ENCODE measurements at regions not wholly inside any gene's neighbourhood (a gene's known extent, or its start where the extent isn't known, plus 50 kb on each side); places are given as distances from the start of the nearest gene placed in this dataset.

DNA sequence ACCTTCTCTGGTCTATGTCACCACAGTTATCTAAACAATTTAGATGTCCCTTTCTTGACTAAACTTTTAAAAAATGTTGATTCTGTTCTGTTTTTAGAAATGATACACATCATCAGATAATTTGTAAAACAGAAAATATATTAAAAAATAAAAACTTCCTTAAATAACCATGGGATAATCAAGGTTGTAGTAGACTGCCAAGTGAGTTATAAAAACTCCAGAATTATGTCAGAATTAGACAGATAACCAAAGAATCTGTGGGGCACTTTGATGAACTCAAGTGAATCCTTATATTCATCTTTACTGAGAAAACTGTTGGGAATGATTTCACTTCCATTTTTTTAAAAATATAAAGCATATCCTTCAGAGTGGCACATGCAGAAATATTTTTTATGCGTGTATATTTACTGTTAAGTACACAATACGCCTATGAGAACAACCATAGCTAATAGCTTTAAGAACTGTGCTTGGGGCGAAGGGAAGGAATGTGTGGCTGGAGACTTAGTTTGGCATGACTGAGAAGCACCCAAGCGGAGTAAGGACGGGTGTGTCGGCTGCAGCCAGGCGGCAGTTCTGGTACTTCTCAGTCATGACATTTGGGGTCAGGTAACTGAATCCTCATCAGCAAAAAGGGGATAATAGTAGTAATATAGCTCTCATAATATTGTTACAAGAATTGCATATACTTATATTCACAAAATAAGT is 604.7 kb upstream of the CITED2 start:
- no peak for FAIRE-seq
- no peaks in the 10 kb centered on the region for H3K27me3 ChIP-seq (ENCODE audit: control insufficient read depth, insufficient read depth, low read length)
- no peak for DNase-seq (ENCODE audit: low read depth)
- TF ChIP-seq, protein P1, sequence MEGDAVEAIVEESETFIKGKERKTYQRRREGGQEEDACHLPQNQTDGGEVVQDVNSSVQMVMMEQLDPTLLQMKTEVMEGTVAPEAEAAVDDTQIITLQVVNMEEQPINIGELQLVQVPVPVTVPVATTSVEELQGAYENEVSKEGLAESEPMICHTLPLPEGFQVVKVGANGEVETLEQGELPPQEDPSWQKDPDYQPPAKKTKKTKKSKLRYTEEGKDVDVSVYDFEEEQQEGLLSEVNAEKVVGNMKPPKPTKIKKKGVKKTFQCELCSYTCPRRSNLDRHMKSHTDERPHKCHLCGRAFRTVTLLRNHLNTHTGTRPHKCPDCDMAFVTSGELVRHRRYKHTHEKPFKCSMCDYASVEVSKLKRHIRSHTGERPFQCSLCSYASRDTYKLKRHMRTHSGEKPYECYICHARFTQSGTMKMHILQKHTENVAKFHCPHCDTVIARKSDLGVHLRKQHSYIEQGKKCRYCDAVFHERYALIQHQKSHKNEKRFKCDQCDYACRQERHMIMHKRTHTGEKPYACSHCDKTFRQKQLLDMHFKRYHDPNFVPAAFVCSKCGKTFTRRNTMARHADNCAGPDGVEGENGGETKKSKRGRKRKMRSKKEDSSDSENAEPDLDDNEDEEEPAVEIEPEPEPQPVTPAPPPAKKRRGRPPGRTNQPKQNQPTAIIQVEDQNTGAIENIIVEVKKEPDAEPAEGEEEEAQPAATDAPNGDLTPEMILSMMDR (IDR thresholded peaks at IDR 0.05; ENCODE audit: insufficient read depth, low read length, severe bottlenecking): no peak
- no peak overlapping the region for H3K4me3 ChIP-seq (ENCODE audit: low read depth, low read length)
- H3K36me3 ChIP-seq (ENCODE audit: control insufficient read depth, insufficient read depth, low read length): no peaks in the 10 kb centered on the region

DNA sequence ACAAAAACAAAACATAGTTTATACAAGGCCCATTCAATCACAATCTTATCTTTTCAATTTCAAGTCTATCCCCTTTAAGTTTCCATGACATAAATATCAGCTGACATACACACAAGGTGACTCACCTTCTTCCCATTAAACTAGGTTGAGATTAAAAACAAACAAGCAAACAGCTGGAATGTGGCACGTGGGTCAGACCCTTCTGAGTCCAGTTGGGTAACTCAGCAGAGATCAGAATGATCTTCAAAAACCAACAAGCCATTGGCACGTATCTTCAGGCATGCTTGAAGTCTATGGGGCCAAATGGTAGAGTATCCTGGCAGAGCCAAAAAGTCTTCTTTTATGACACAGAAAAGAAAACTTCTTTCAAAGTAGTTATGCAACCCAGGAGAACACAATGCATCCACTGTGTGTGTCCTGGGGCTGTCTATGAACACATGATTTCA is 603.5 kb upstream of the CITED2 start:
- FAIRE-seq (peak; percentile 7), DNase-seq (ENCODE audit: low read depth) (peak; percentile 73)
- Histone ChIP-seq H3K27me3 (ENCODE audit: control insufficient read depth, insufficient read depth, low read length) (no peaks in the 10 kb centered on the region), H3K4me3 (ENCODE audit: low read depth, low read length) (no peak overlapping the region), H3K36me3 (ENCODE audit: control insufficient read depth, insufficient read depth, low read length) (no peaks in the 10 kb centered on the region)
- TF ChIP-seq, protein P1 (IDR thresholded peaks at IDR 0.05; ENCODE audit: insufficient read depth, low read length, severe bottlenecking): no peak

DNA sequence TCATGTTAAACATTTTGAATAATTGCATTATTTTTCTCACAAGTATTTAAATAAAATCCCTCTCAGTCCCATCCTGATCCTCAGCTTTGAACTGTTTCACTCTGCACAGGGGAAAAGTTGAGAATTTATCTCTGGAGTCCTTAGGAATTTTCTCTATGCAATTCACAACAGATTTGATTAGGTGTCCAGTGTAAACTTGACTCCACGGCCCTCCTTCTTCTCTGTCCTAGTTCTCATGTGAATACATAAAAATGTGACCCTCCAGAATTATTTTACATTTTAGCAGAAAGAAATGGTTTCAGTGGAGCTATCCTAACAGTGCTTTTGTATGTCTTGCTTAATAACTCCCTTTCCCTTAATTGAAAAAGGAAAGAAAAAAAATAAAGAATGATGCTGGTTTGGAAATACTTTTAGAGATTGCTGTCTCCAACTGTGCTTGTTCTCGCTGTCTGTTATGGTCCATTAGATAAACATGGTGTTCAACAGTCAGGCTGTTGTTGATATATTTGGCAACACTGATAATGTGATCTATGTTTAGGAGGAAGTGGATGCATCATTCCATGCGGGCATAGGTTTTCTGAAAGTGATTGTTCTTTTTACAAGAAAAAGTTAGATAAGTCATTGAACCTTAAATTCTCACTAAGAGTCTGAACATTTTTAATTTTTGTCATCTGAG is 599.4 kb upstream of the CITED2 start:
- H3K27me3 ChIP-seq (ENCODE audit: control insufficient read depth, insufficient read depth, low read length): no peaks in the 10 kb centered on the region
- no peaks in the 10 kb centered on the region for H3K36me3 ChIP-seq (ENCODE audit: control insufficient read depth, insufficient read depth, low read length)
- DNase-seq (ENCODE audit: low read depth) (peak; percentile 43), FAIRE-seq (no peak)
- TF ChIP-seq, protein P1 (IDR thresholded peaks at IDR 0.05; ENCODE audit: insufficient read depth, low read length, severe bottlenecking): no peak
- no peak overlapping the region for H3K4me3 ChIP-seq (ENCODE audit: low read depth, low read length)

DNA sequence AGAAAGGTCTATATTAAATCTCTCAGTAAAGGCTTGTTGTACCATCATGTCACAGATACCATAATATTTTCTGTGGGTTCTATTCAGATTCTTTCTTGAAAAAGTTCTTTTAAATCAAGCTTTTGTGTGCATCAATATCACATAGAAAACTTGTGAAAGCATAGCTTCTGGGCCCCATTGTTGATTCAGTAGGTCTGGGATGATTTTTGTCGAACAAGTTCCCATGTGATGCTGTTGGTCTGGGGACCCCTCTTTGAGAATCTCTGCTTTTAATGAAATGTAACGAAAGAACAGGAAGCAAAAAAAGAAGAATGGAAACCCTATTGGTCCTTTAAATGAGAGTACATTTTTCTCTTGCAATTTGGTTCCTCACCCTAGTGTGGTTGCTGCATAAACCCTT is 597.7 kb upstream of the CITED2 start:
- Histone ChIP-seq H3K4me3 (ENCODE audit: low read depth, low read length) (no peak overlapping the region), H3K27me3 (ENCODE audit: control insufficient read depth, insufficient read depth, low read length) (no peaks in the 10 kb centered on the region), H3K36me3 (ENCODE audit: control insufficient read depth, insufficient read depth, low read length) (no peaks in the 10 kb centered on the region)
- DNase-seq (ENCODE audit: low read depth) (no peak), FAIRE-seq (no peak)
- TF ChIP-seq, protein P1 (IDR thresholded peaks at IDR 0.05; ENCODE audit: insufficient read depth, low read length, severe bottlenecking): no peak

DNA sequence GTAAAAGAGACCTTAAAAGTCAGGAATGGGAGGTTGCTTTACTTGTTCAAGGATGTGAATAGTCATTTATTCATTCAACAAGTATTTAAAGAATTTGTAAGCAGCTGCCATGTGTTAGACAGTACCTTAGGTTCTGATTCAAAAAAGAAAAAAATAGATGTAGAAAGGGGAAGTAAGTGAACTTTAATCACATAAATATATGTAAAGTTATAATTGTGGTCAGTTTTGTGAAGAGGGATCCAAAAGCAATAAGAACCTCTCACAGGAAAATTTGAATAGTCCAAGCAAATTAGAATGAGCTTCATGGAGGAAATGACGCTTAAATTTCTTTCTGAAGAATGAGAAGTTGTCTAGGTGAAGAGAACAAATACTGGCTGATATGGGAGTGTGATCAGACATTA is 596.1 kb upstream of the CITED2 start:
- Histone ChIP-seq H3K4me3 (ENCODE audit: low read depth, low read length) (no peak overlapping the region), H3K27me3 (ENCODE audit: control insufficient read depth, insufficient read depth, low read length) (no peaks in the 10 kb centered on the region), H3K36me3 (ENCODE audit: control insufficient read depth, insufficient read depth, low read length) (no peaks in the 10 kb centered on the region)
- TF ChIP-seq, protein P1 (IDR thresholded peaks at IDR 0.05; ENCODE audit: insufficient read depth, low read length, severe bottlenecking): no peak
- FAIRE-seq (no peak), DNase-seq (ENCODE audit: low read depth) (peak; percentile 58)

Data from bronchial epithelial cell (primary cell).